Mucosa of rectum (tissue), 2 donors: ENCODE measurements at regions not wholly inside any gene's neighbourhood (a gene's known extent, or its start where the extent isn't known, plus 50 kb on each side); places are given as distances from the start of the nearest gene placed in this dataset.
"Not testable (repeated sequence)": the region's sequence is repeated elsewhere in the genome, so short reads cannot be mapped to it uniquely, and the experiment has no call there.

ENCODE experiments used
- H3K27ac ChIP-seq, 2 donors: one replicate each; pipeline ENCODE4 v1.7.0; 2013; ENCODE audit warnings: inconsistent platforms in 2 of 2, low read depth in 2 of 2, low read length in 2 of 2
- H3K27me3 ChIP-seq, 2 donors: one replicate each; pipeline ENCODE4 v1.7.0; 2013; ENCODE audit warnings: low read length in 2 of 2; ENCODE audit not compliant: control insufficient read depth in 2 of 2, insufficient read depth in 2 of 2
- H3K36me3 ChIP-seq, 2 donors: one replicate each; pipeline ENCODE4 v1.7.0; 2013; ENCODE audit warnings: low read length in 2 of 2; ENCODE audit not compliant: control insufficient read depth in 2 of 2, insufficient read depth in 2 of 2
- H3K4me1 ChIP-seq, 2 donors: one replicate each; pipeline ENCODE4 v1.7.0; 2013; ENCODE audit warnings: low read length in 2 of 2, mild to moderate bottlenecking in 1 of 2; ENCODE audit not compliant: control insufficient read depth in 2 of 2, insufficient read depth in 2 of 2
- H3K4me3 ChIP-seq, 2 donors: one replicate each; pipeline ENCODE4 v1.7.0; 2013; ENCODE audit warnings: low read length in 2 of 2
- H3K9ac ChIP-seq, 2 donors: one replicate each; pipeline ENCODE4 v1.7.0; 2013; ENCODE audit warnings: low read length in 2 of 2, low read depth in 1 of 2, mild to moderate bottlenecking in 1 of 2
- H3K9me3 ChIP-seq, 2 donors: one replicate each; pipeline ENCODE4 v1.7.0; 2013; ENCODE audit warnings: low read length in 2 of 2; ENCODE audit not compliant: control insufficient read depth in 2 of 2
- donor health status: healthy.
- donor health status: Normal muscosa, but diverticular disease.

GRCh38 chr10:23630376-23630775 is 191.5 kb downstream of the OTUD1 start:
- no peaks in the 10 kb centered on the region for H3K9me3 ChIP-seq
- H3K36me3 ChIP-seq, result no peaks in the 10 kb centered on the region
- H3K4me1 ChIP-seq, result no peaks in the 10 kb centered on the region
- H3K9ac ChIP-seq, result no peak overlapping the region
- H3K4me3 ChIP-seq, result no peak overlapping the region
- no peaks in the 10 kb centered on the region for H3K27me3 ChIP-seq
- H3K27ac ChIP-seq, result no peak overlapping the region

- Histone ChIP-seq H3K27me3 (no peaks in the 10 kb centered on the region), H3K9me3 (no peaks in the 10 kb centered on the region), H3K36me3 (no peaks in the 10 kb centered on the region), H3K9ac (no peak overlapping the region), H3K4me3 (no peak overlapping the region), H3K4me1 (no peaks in the 10 kb centered on the region), H3K27ac (no peak overlapping the region)
Measured at GRCh38 chr10:23630885-23631284, 192.0 kb downstream of the OTUD1 start.

- Histone ChIP-seq H3K27ac (no peak overlapping the region), H3K9me3 (peaks cover 0 to 2% of the 10 kb centered on the region in 2 donors), H3K9ac (no peak overlapping the region), H3K4me1 (no peaks in the 10 kb centered on the region), H3K4me3 (no peak overlapping the region), H3K27me3 (no peaks in the 10 kb centered on the region), H3K36me3 (no peaks in the 10 kb centered on the region)
Measured at GRCh38 chr10:23643111-23643780, 204.4 kb downstream of the OTUD1 start.

- H3K36me3 ChIP-seq, result no peaks in the 10 kb centered on the region
- H3K27ac ChIP-seq, result no peak overlapping the region
- no peaks in the 10 kb centered on the region for H3K9me3 ChIP-seq
- H3K9ac ChIP-seq, result no peak overlapping the region
- no peaks in the 10 kb centered on the region for H3K4me1 ChIP-seq
- H3K4me3 ChIP-seq, result no peak overlapping the region
- no peaks in the 10 kb centered on the region for H3K27me3 ChIP-seq
Measured at GRCh38 chr10:23648618-23649017, 209.7 kb downstream of the OTUD1 start.

GRCh38 chr10:23656735-23657134 is 217.9 kb downstream of the OTUD1 start:
- no peak overlapping the region for H3K9ac ChIP-seq
- H3K4me3 ChIP-seq, result no peak overlapping the region
- H3K4me1 ChIP-seq, result no peaks in the 10 kb centered on the region
- no peak overlapping the region for H3K27ac ChIP-seq
- no peaks in the 10 kb centered on the region for H3K27me3 ChIP-seq
- no peaks in the 10 kb centered on the region for H3K9me3 ChIP-seq
- no peaks in the 10 kb centered on the region for H3K36me3 ChIP-seq

- Histone ChIP-seq H3K27ac (no peak overlapping the region), H3K36me3 (no peaks in the 10 kb centered on the region), H3K27me3 (no peaks in the 10 kb centered on the region), H3K9ac (no peak overlapping the region), H3K9me3 (no peaks in the 10 kb centered on the region), H3K4me3 (no peak overlapping the region), H3K4me1 (no peaks in the 10 kb centered on the region)
Measured at GRCh38 chr10:23657677-23658076, 218.8 kb downstream of the OTUD1 start.

GRCh38 chr10:23671866-23672265 is 233.0 kb downstream of the OTUD1 start:
- H3K4me1 ChIP-seq, H3K9ac ChIP-seq: not testable (repeated sequence)

GRCh38 chr10:23675585-23675984 is 236.7 kb downstream of the OTUD1 start:
- H3K9me3 ChIP-seq, result no peaks in the 10 kb centered on the region
- H3K4me3 ChIP-seq, result no peak overlapping the region
- H3K36me3 ChIP-seq, result no peaks in the 10 kb centered on the region
- H3K27ac ChIP-seq, result no peak overlapping the region
- no peak overlapping the region for H3K9ac ChIP-seq
- H3K27me3 ChIP-seq, result no peaks in the 10 kb centered on the region
- H3K4me1 ChIP-seq, result no peaks in the 10 kb centered on the region

More at GRCh38 chr10:23671866-23672265, 233.0 kb downstream of the OTUD1 start:
- not testable (repeated sequence) for H3K4me3 ChIP-seq, H3K9me3 ChIP-seq, H3K36me3 ChIP-seq, H3K27me3 ChIP-seq, H3K27ac ChIP-seq

GRCh38 chr10:23676296-23676695 is 237.4 kb downstream of the OTUD1 start:
- H3K4me1 ChIP-seq, result no peaks in the 10 kb centered on the region
- H3K9me3 ChIP-seq, result no peaks in the 10 kb centered on the region
- H3K27ac ChIP-seq, result no peak overlapping the region
- no peaks in the 10 kb centered on the region for H3K36me3 ChIP-seq
- no peak overlapping the region for H3K4me3 ChIP-seq
- no peak overlapping the region for H3K9ac ChIP-seq
- H3K27me3 ChIP-seq, result no peaks in the 10 kb centered on the region

- no peaks in the 10 kb centered on the region for H3K36me3 ChIP-seq
- H3K9me3 ChIP-seq, result no peaks in the 10 kb centered on the region
- no peak overlapping the region for H3K9ac ChIP-seq
Measured at GRCh38 chr10:23686722-23687121, 247.8 kb downstream of the OTUD1 start.

GRCh38 chr10:23692736-23693135 is 253.9 kb downstream of the OTUD1 start:
- Histone ChIP-seq H3K27ac (no peak overlapping the region), H3K27me3 (peaks cover 0 to 9% of the 10 kb centered on the region in 2 donors), H3K4me3 (no peak overlapping the region), H3K9ac (no peak overlapping the region), H3K4me1 (no peaks in the 10 kb centered on the region), H3K36me3 (no peaks in the 10 kb centered on the region), H3K9me3 (no peaks in the 10 kb centered on the region)

More at GRCh38 chr10:23686722-23687121, 247.8 kb downstream of the OTUD1 start:
- H3K4me3 ChIP-seq, result no peak overlapping the region
- no peaks in the 10 kb centered on the region for H3K4me1 ChIP-seq
- no peaks in the 10 kb centered on the region for H3K27me3 ChIP-seq
- no peak overlapping the region for H3K27ac ChIP-seq
